CD4-positive, CD25-positive, alpha-beta regulatory T cell (primary cell): ENCODE measurements at regions not wholly inside any gene's neighbourhood (a gene's known extent, or its start where the extent isn't known, plus 50 kb on each side); places are given as distances from the start of the nearest gene placed in this dataset.

Experiments used
- ATAC-seq, 2 donors: fragments of 150-1000 bp; cut with Tn5 transposase; one replicate each; pipeline ENCODE4 v1.10.0; 2021; ENCODE audit warnings: low read depth in 2 of 2, moderate number of reproducible peaks in 2 of 2, moderate library complexity in 1 of 2
- DNase-seq, 3 donors: peaks; one replicate each; pipeline versions ENCODE4 v3.0.0 to v3.0.0-alpha.2; 2012 to 2022; ENCODE audit warnings: mixed read lengths in 1 of 3
- H3K27ac ChIP-seq: one replicate; pipeline ENCODE4 v1.7.0; 2013; ENCODE audit warnings: mild to moderate bottlenecking, low read length; ENCODE audit not compliant: insufficient read depth, poor library complexity, severe bottlenecking
- H3K27me3 ChIP-seq: one replicate; pipeline ENCODE4 v1.7.0; 2013; ENCODE audit warnings: low read length; ENCODE audit not compliant: control insufficient read depth, insufficient read depth
- H3K36me3 ChIP-seq: one replicate; pipeline ENCODE4 v1.7.0; 2013; ENCODE audit warnings: mild to moderate bottlenecking, low read length, moderate library complexity; ENCODE audit not compliant: control insufficient read depth, insufficient read depth
- H3K4me1 ChIP-seq: 2 replicates; pipeline ENCODE4 v1.7.0; 2013; ENCODE audit warnings: mild to moderate bottlenecking, low read length; ENCODE audit not compliant: insufficient read depth, control insufficient read depth, poor library complexity, severe bottlenecking
- H3K4me3 ChIP-seq: one replicate; pipeline ENCODE4 v1.7.0; 2013; ENCODE audit warnings: low read depth, mild to moderate bottlenecking, low read length, moderate library complexity
- H3K9me3 ChIP-seq, 2 experiments: 1 replicate in 1 of 2; 2 replicates in 1 of 2; pipeline ENCODE4 v1.7.0; 2013; ENCODE audit warnings: low read length in 2 of 2, mild to moderate bottlenecking in 1 of 2, moderate library complexity in 1 of 2; ENCODE audit not compliant: control insufficient read depth in 2 of 2
- H3K27ac Mint-ChIP-seq, 3 donors: one replicate each; pipeline ENCODE4 v1.8.0; 2020 to 2022; ENCODE audit warnings: mild to moderate bottlenecking in 3 of 3, mixed read lengths in 3 of 3, moderate library complexity in 2 of 3
- H3K27me3 Mint-ChIP-seq: one replicate; pipeline ENCODE4 v1.8.0; 2022; ENCODE audit warnings: mild to moderate bottlenecking, mixed read lengths
- H3K36me3 Mint-ChIP-seq: one replicate; pipeline ENCODE4 v1.8.0; 2020; ENCODE audit warnings: mixed read lengths
- H3K4me1 Mint-ChIP-seq, 4 donors: one replicate each; pipeline ENCODE4 v1.8.0; 2020 to 2022; ENCODE audit warnings: mixed read lengths in 4 of 4, mild to moderate bottlenecking in 1 of 4
- H3K4me3 Mint-ChIP-seq, 4 donors: one replicate each; pipeline ENCODE4 v1.8.0; 2020 to 2022; ENCODE audit warnings: mild to moderate bottlenecking in 4 of 4, mixed read lengths in 4 of 4, moderate library complexity in 3 of 4
- H3K9me3 Mint-ChIP-seq, 7 donors: one replicate each; pipeline ENCODE4 v1.8.0; 2020 to 2022; ENCODE audit warnings: mixed read lengths in 7 of 7, mild to moderate bottlenecking in 3 of 7, moderate library complexity in 2 of 7

GRCh38 chr5:129341306-129341705, 118.8 kb upstream of the ADAMTS19 start:
- Mint-ChIP-seq H3K4me3 (no peak overlapping the region), H3K27me3 (no peaks in the 10 kb centered on the region), H3K4me1 (no peaks in the 10 kb centered on the region), H3K9me3 (peaks cover 3 to 35% (median 13%) of the 10 kb centered on the region in 7 donors), H3K36me3 (no peaks in the 10 kb centered on the region), H3K27ac (no peak overlapping the region)
- no peak overlapping the region for H3K27ac ChIP-seq
- H3K9me3 ChIP-seq: peaks cover 0 to 6% of the 10 kb centered on the region in 2 experiments
- no peak overlapping the region for H3K4me3 ChIP-seq
- no peaks in the 10 kb centered on the region for H3K4me1 ChIP-seq
- DNase-seq: no peak
- H3K27me3 ChIP-seq: no peaks in the 10 kb centered on the region
- H3K36me3 ChIP-seq: no peaks in the 10 kb centered on the region
- ATAC-seq: no peak

- no peaks in the 10 kb centered on the region for H3K27me3 ChIP-seq
- no peak overlapping the region for H3K27ac ChIP-seq
- no peaks in the 10 kb centered on the region for H3K27me3 Mint-ChIP-seq
- DNase-seq: no peak
- ATAC-seq: no peak
- H3K36me3 Mint-ChIP-seq: no peaks in the 10 kb centered on the region
- H3K36me3 ChIP-seq: no peaks in the 10 kb centered on the region
- H3K9me3 Mint-ChIP-seq: peaks cover 2 to 26% (median 10%) of the 10 kb centered on the region in 7 donors
- H3K4me1 Mint-ChIP-seq: no peaks in the 10 kb centered on the region
- H3K4me1 ChIP-seq: no peaks in the 10 kb centered on the region
- H3K27ac Mint-ChIP-seq: no peak overlapping the region
- peaks cover 0 to 3% of the 10 kb centered on the region in 2 experiments for H3K9me3 ChIP-seq
- H3K4me3 ChIP-seq: no peak overlapping the region
- H3K4me3 Mint-ChIP-seq: no peak overlapping the region
Measured at GRCh38 chr5:129342796-129343195, 117.3 kb upstream of the ADAMTS19 start.

GRCh38 chr5:129345213-129345924, 114.7 kb upstream of the ADAMTS19 start:
- peaks cover 0 to 34% (median 7%) of the 10 kb centered on the region in 7 donors for H3K9me3 Mint-ChIP-seq
- H3K27me3 Mint-ChIP-seq: no peaks in the 10 kb centered on the region

GRCh38 chr5:129356846-129357245, 103.3 kb upstream of the ADAMTS19 start:
- H3K9me3 ChIP-seq: no peaks in the 10 kb centered on the region
- Mint-ChIP-seq H3K4me3 (no peak overlapping the region), H3K36me3 (no peaks in the 10 kb centered on the region), H3K9me3 (peaks cover 0 to 8% (median 3%) of the 10 kb centered on the region in 7 donors), H3K27ac (no peak overlapping the region), H3K27me3 (no peaks in the 10 kb centered on the region), H3K4me1 (no peaks in the 10 kb centered on the region)
- no peak overlapping the region for H3K27ac ChIP-seq
- DNase-seq (no peak), ATAC-seq (no peak)
- no peaks in the 10 kb centered on the region for H3K4me1 ChIP-seq
- H3K27me3 ChIP-seq: no peaks in the 10 kb centered on the region
- H3K4me3 ChIP-seq: no peak overlapping the region
- no peaks in the 10 kb centered on the region for H3K36me3 ChIP-seq

More at GRCh38 chr5:129345213-129345924, 114.7 kb upstream of the ADAMTS19 start:
- DNase-seq (no peak), ATAC-seq (no peak)
- H3K27ac Mint-ChIP-seq: no peak overlapping the region
- Histone ChIP-seq H3K4me1 (no peaks in the 10 kb centered on the region), H3K27ac (no peak overlapping the region), H3K9me3 (peaks cover 0 to 3% of the 10 kb centered on the region in 2 experiments), H3K27me3 (no peaks in the 10 kb centered on the region), H3K36me3 (no peaks in the 10 kb centered on the region), H3K4me3 (no peak overlapping the region)
- no peaks in the 10 kb centered on the region for H3K4me1 Mint-ChIP-seq
- H3K36me3 Mint-ChIP-seq: no peaks in the 10 kb centered on the region
- H3K4me3 Mint-ChIP-seq: no peak overlapping the region

GRCh38 chr5:129358069-129358468, 102.0 kb upstream of the ADAMTS19 start:
- H3K36me3 ChIP-seq: no peaks in the 10 kb centered on the region
- H3K4me1 ChIP-seq: no peaks in the 10 kb centered on the region
- H3K4me3 ChIP-seq: no peak overlapping the region
- H3K4me3 Mint-ChIP-seq: no peak overlapping the region
- H3K27ac ChIP-seq: no peak overlapping the region
- H3K4me1 Mint-ChIP-seq: no peaks in the 10 kb centered on the region
- no peak overlapping the region for H3K27ac Mint-ChIP-seq
- no peaks in the 10 kb centered on the region for H3K27me3 Mint-ChIP-seq
- no peaks in the 10 kb centered on the region for H3K27me3 ChIP-seq
- no peak for ATAC-seq
- no peak for DNase-seq
- H3K36me3 Mint-ChIP-seq: no peaks in the 10 kb centered on the region
- no peaks in the 10 kb centered on the region for H3K9me3 ChIP-seq
- peaks cover 0 to 8% (median 2%) of the 10 kb centered on the region in 7 donors for H3K9me3 Mint-ChIP-seq

- H3K27me3 ChIP-seq: no peaks in the 10 kb centered on the region
- no peaks in the 10 kb centered on the region for H3K4me1 ChIP-seq
- Mint-ChIP-seq H3K9me3 (peaks cover 0 to 13% (median 2%) of the 10 kb centered on the region in 7 donors), H3K36me3 (no peaks in the 10 kb centered on the region), H3K4me3 (no peak overlapping the region), H3K27me3 (no peaks in the 10 kb centered on the region), H3K4me1 (no peaks in the 10 kb centered on the region), H3K27ac (no peak overlapping the region)
- H3K27ac ChIP-seq: no peak overlapping the region
- H3K36me3 ChIP-seq: no peaks in the 10 kb centered on the region
- DNase-seq (no peak), ATAC-seq (no peak)
- H3K4me3 ChIP-seq: no peak overlapping the region
- H3K9me3 ChIP-seq: no peaks in the 10 kb centered on the region
Measured at GRCh38 chr5:129359450-129359849, 100.6 kb upstream of the ADAMTS19 start.

- no peak for ATAC-seq
- no peak overlapping the region for H3K27ac Mint-ChIP-seq
Measured at GRCh38 chr5:129361441-129362025, 98.6 kb upstream of the ADAMTS19 start.

GRCh38 chr5:129362456-129362855, 97.6 kb upstream of the ADAMTS19 start:
- H3K4me3 Mint-ChIP-seq: no peak overlapping the region
- DNase-seq: no peak
- H3K27ac Mint-ChIP-seq: no peak overlapping the region
- no peak for ATAC-seq
- Histone ChIP-seq H3K27me3 (no peaks in the 10 kb centered on the region), H3K36me3 (no peaks in the 10 kb centered on the region), H3K4me3 (no peak overlapping the region), H3K27ac (no peak overlapping the region), H3K4me1 (no peaks in the 10 kb centered on the region), H3K9me3 (peaks cover 0 to 3% of the 10 kb centered on the region in 2 experiments)
- no peaks in the 10 kb centered on the region for H3K27me3 Mint-ChIP-seq
- H3K4me1 Mint-ChIP-seq: no peaks in the 10 kb centered on the region
- peaks cover 0 to 23% (median 5%) of the 10 kb centered on the region in 7 donors for H3K9me3 Mint-ChIP-seq
- no peaks in the 10 kb centered on the region for H3K36me3 Mint-ChIP-seq

More at GRCh38 chr5:129361441-129362025, 98.6 kb upstream of the ADAMTS19 start:
- Mint-ChIP-seq H3K27me3 (no peaks in the 10 kb centered on the region), H3K4me1 (no peaks in the 10 kb centered on the region), H3K36me3 (no peaks in the 10 kb centered on the region), H3K4me3 (no peak overlapping the region), H3K9me3 (peaks cover 0 to 26% (median 6%) of the 10 kb centered on the region in 7 donors)
- Histone ChIP-seq H3K4me1 (no peaks in the 10 kb centered on the region), H3K36me3 (no peaks in the 10 kb centered on the region), H3K9me3 (peaks cover 0 to 3% of the 10 kb centered on the region in 2 experiments), H3K27ac (no peak overlapping the region), H3K4me3 (no peak overlapping the region), H3K27me3 (no peaks in the 10 kb centered on the region)
- no peak for DNase-seq
